Endodermal cell (in vitro differentiated cells): ENCODE measurements at regions not wholly inside any gene's neighbourhood (a gene's known extent, or its start where the extent isn't known, plus 50 kb on each side); places are given as distances from the start of the nearest gene placed in this dataset.

Experiments used
- DNase-seq: peaks from one replicate; pipeline ENCODE4 v3.0.0-alpha.2; 2017
- H3K27ac ChIP-seq: 2 replicates; pipeline ENCODE4 v1.5.1; 2013; ENCODE audit warnings: mild to moderate bottlenecking, low read depth, low read length, moderate library complexity
- H3K27me3 ChIP-seq: 2 replicates; pipeline ENCODE4 v1.6.1; 2013; ENCODE audit warnings: mild to moderate bottlenecking, low read length, moderate library complexity; ENCODE audit not compliant: insufficient read depth, control insufficient read depth, poor library complexity, severe bottlenecking
- H3K36me3 ChIP-seq: 2 replicates; pipeline ENCODE4 v1.7.0; 2013; ENCODE audit warnings: mild to moderate bottlenecking, low read length, moderate library complexity; ENCODE audit not compliant: control insufficient read depth, insufficient read depth
- H3K4me1 ChIP-seq: one replicate; pipeline ENCODE4 v1.7.0; 2013; ENCODE audit warnings: low read length; ENCODE audit not compliant: control insufficient read depth, insufficient read depth
- H3K4me3 ChIP-seq: 2 replicates; pipeline ENCODE4 v1.5.1; 2013; ENCODE audit warnings: mild to moderate bottlenecking, low read length, moderate library complexity
- H3K9ac ChIP-seq: 2 replicates; pipeline ENCODE4 v1.6.1; 2013; ENCODE audit warnings: mild to moderate bottlenecking, low read length, moderate library complexity; ENCODE audit not compliant: poor library complexity, severe bottlenecking; ENCODE audit errors: extremely low read depth
- H3K9me3 ChIP-seq: 2 replicates; pipeline ENCODE4 v1.6.1; 2013; ENCODE audit warnings: mild to moderate bottlenecking, low read length, moderate library complexity; ENCODE audit not compliant: control insufficient read depth
- H3K27ac Mint-ChIP-seq: 2 replicates; pipeline ENCODE4 v1.8.0; 2020; ENCODE audit warnings: mixed read lengths
- H3K27me3 Mint-ChIP-seq: 2 replicates; pipeline ENCODE4 v1.8.0; 2021; ENCODE audit warnings: mild to moderate bottlenecking, mixed read lengths; ENCODE audit not compliant: insufficient read depth
- H3K36me3 Mint-ChIP-seq: 2 replicates; pipeline ENCODE4 v1.8.0; 2020; ENCODE audit warnings: low read depth, mixed read lengths
- H3K4me1 Mint-ChIP-seq: 2 replicates; pipeline ENCODE4 v1.8.0; 2020; ENCODE audit warnings: mixed read lengths
- H3K4me3 Mint-ChIP-seq: 2 replicates; pipeline ENCODE4 v1.8.0; 2020; ENCODE audit warnings: mild to moderate bottlenecking, moderate library complexity, mixed read lengths
- H3K9me3 Mint-ChIP-seq: 2 replicates; pipeline ENCODE4 v1.8.0; 2020; ENCODE audit warnings: mild to moderate bottlenecking, mixed read lengths
- WGBS, 2 experiments: methylation state at CpG; one replicate each; pipeline versions ENCODE4 v1.1.5 to v1.1.7; 2013; ENCODE audit warnings: missing lambda C conversion rate in 2 of 2, mixed read lengths in 1 of 2; ENCODE audit not compliant: insufficient coverage in 1 of 2, insufficient read length in 1 of 2; 5-methylcytosine and 5-hydroxymethylcytosine counted together
- TF ChIP-seq, protein P1 (sequence below): fragments of 200-600 bp; sonication (generic); conservative IDR thresholded peaks from 2 replicates; pipeline ENCODE4 v1.5.0; 2021; ENCODE audit warnings: antibody characterized with exemption, mild to moderate bottlenecking

DNA sequence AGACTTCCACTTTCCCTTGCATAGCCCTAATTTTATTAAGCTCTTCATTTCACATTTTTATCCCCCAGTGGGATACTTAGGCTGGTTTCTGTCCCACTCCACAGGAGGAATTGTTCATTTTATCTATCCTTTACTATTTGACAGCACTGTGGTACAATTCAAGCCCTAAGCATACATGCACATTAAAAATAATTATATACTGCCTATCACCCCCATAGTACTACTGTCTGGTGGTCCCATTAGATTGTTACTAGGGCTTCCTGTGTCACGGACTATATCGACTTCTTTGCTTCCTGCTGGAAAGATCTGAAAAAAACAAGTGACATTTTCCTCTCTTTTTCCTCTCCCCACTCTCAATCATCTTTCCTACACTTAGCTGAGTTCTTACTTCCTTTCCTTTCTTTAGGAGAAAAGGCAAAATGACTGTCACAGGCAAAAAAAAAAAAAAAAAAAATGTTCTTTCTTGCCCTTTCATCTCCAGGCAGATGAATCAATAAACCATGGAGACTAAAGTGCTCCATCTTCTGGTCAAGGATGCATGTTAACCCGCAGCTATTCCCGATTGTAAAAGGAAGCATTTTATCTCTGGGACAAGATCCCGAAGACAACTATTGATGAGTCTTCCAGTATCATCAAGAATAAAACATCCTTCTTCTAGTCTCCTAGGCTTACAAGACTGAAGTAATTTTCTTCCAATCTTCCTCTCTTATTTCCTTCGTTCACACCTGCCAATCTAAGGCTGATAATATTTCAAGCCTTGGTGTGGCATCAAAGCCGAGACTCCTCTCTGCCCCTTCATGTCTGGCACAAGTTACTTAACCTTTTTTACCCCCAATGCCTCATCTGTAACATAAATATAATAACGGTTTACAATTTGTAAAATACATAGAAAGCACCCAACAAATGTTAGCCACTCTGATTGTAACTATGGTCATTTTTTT, 94.4 kb upstream of the PLEKHG7 start:
- Mint-ChIP-seq H3K27me3 (no peaks in the 10 kb centered on the region), H3K4me1 (peaks cover 3% of the 10 kb centered on the region), H3K27ac (no peak overlapping the region), H3K9me3 (peaks cover 2% of the 10 kb centered on the region), H3K4me3 (no peak overlapping the region), H3K36me3 (no peaks in the 10 kb centered on the region)
- Histone ChIP-seq H3K4me1 (no peaks in the 10 kb centered on the region), H3K4me3 (no peak overlapping the region), H3K9me3 (peaks cover 23% of the 10 kb centered on the region), H3K9ac (no peak overlapping the region), H3K27ac (no peak overlapping the region), H3K36me3 (no peaks in the 10 kb centered on the region), H3K27me3 (no peaks in the 10 kb centered on the region)
- TF ChIP-seq, protein P1, sequence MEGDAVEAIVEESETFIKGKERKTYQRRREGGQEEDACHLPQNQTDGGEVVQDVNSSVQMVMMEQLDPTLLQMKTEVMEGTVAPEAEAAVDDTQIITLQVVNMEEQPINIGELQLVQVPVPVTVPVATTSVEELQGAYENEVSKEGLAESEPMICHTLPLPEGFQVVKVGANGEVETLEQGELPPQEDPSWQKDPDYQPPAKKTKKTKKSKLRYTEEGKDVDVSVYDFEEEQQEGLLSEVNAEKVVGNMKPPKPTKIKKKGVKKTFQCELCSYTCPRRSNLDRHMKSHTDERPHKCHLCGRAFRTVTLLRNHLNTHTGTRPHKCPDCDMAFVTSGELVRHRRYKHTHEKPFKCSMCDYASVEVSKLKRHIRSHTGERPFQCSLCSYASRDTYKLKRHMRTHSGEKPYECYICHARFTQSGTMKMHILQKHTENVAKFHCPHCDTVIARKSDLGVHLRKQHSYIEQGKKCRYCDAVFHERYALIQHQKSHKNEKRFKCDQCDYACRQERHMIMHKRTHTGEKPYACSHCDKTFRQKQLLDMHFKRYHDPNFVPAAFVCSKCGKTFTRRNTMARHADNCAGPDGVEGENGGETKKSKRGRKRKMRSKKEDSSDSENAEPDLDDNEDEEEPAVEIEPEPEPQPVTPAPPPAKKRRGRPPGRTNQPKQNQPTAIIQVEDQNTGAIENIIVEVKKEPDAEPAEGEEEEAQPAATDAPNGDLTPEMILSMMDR: peak; percentile 74
- no peak for DNase-seq
- WGBS, 2 experiments: 62 to 70% methylated on average over 6 to 7 of the region's 8 CpGs

DNA sequence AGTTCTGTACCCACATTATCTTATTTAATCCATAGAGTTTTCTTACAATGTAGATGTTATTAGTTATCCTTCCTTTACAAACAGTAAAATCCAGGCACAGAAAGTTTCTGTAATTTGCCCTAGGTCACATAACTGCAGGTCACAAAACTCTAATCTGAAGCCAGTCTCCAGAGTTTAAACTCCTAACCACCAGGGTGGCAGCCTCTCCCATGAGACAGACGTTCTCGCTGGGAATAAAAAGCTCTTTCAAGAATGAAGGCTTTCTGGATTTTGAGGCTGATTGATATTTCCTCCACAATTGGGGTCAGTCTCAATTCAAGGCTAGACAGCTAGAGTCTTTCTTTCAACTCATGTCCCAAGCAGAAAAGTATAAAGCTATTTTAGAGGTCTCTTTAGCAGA, 95.8 kb upstream of the PLEKHG7 start:
- H3K9me3 Mint-ChIP-seq: peaks cover 3% of the 10 kb centered on the region
- H3K27me3 ChIP-seq: no peaks in the 10 kb centered on the region

DNA sequence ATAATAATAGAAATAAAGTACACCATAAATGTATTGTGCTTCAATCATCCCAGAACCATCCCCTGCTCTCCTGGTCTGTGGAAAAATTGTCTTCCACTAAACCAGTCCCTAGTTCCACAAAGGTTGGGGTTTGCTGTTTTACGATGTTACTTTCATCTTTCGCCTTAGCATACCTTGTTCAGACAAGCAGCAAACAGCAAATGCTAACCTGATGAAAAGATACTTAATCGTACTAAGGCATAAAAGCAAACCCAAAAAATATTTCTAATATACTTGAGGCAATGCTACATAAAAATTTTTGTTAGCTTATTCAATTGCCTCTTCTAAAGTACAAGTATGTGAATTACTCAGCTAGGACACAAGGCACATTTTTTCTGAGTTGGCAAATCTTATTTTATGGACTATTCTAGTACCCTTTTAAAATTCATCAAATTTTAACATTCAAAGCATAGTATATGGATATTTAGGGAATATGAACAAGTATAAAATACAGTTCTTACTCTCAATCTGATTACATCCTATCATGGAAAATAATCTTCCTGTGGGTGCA, 97.1 kb upstream of the PLEKHG7 start:
- Mint-ChIP-seq H3K36me3 (peaks cover 2% of the 10 kb centered on the region), H3K27me3 (no peaks in the 10 kb centered on the region), H3K4me3 (no peak overlapping the region), H3K4me1 (peaks cover 10% of the 10 kb centered on the region), H3K9me3 (peaks cover 12% of the 10 kb centered on the region), H3K27ac (no peak overlapping the region)
- WGBS, 2 experiments: 88 to 100% methylated on average over 1 to 3 of the region's 3 CpGs
- Histone ChIP-seq H3K27me3 (no peaks in the 10 kb centered on the region), H3K27ac (no peak overlapping the region), H3K9ac (no peak overlapping the region), H3K36me3 (no peaks in the 10 kb centered on the region), H3K4me3 (no peak overlapping the region), H3K4me1 (no peaks in the 10 kb centered on the region), H3K9me3 (peaks cover 37% of the 10 kb centered on the region)
- DNase-seq: no peak
- TF ChIP-seq, protein P1: no peak

More for the DNA sequence above, 95.8 kb upstream of the PLEKHG7 start:
- H3K36me3 ChIP-seq: no peaks in the 10 kb centered on the region
- no peak overlapping the region for H3K4me3 Mint-ChIP-seq
- peak overlapping the region; percentile 9 for H3K27ac ChIP-seq
- DNase-seq: no peak
- no peaks in the 10 kb centered on the region for H3K4me1 ChIP-seq
- H3K4me3 ChIP-seq: no peak overlapping the region
- no peaks in the 10 kb centered on the region for H3K27me3 Mint-ChIP-seq
- no peak overlapping the region for H3K27ac Mint-ChIP-seq
- no peak overlapping the region for H3K9ac ChIP-seq
- H3K36me3 Mint-ChIP-seq: no peaks in the 10 kb centered on the region
- 40 to 92% methylated on average over 1 to 2 of the region's 2 CpGs for WGBS, 2 experiments
- H3K9me3 ChIP-seq: peaks cover 32% of the 10 kb centered on the region
- peaks cover 4% of the 10 kb centered on the region for H3K4me1 Mint-ChIP-seq
- TF ChIP-seq, protein P1: peak; percentile 38
